ENCODE measurements at regions not wholly inside any gene's neighbourhood (a gene's known extent, or its start where the extent isn't known, plus 50 kb on each side); places are given as distances from the start of the nearest gene placed in this dataset.

- Histone ChIP-seq H3K4me1 (no peaks in the 10 kb centered on the region), H3K27me3 (no peaks in the 10 kb centered on the region), H3K27ac (no peak overlapping the region), H3K4me3 (no peak overlapping the region), H3K36me3 (ENCODE audit: low read depth, missing control alignments) (no peaks in the 10 kb centered on the region), H3K9me3 (no peaks in the 10 kb centered on the region)
- intact Hi-C loops (cut with DNase I; ENCODE audit: low total_unique reads) = no loop called here
- 53 to 63% methylated on average over 1 of the region's 1 CpG for WGBS, 2 donors
- DNase-seq = no peak
- TF ChIP-seq POLR2A (IDR thresholded peaks at IDR 0.05) (no peak), CTCF (IDR thresholded peaks at IDR 0.05) (no peak)
Observed at GRCh38 chr1:221059506-221059905, 180.3 kb downstream of the HLX start.

GRCh38 chr1:221063651-221064050 lies 184.4 kb downstream of the HLX start:
- no peak for TF ChIP-seq POLR2A (IDR thresholded peaks at IDR 0.05)
- TF ChIP-seq CTCF (IDR thresholded peaks at IDR 0.05) = no peak
- no peak overlapping the region for H3K27ac ChIP-seq
- no peaks in the 10 kb centered on the region for H3K27me3 ChIP-seq
- H3K36me3 ChIP-seq (ENCODE audit: low read depth, missing control alignments) = no peaks in the 10 kb centered on the region
- H3K4me1 ChIP-seq = no peaks in the 10 kb centered on the region
- no peak overlapping the region for H3K4me3 ChIP-seq
- no peak for DNase-seq
- no peaks in the 10 kb centered on the region for H3K9me3 ChIP-seq
- intact Hi-C loops (cut with DNase I; ENCODE audit: low total_unique reads) = no loop called here

- H3K27ac ChIP-seq = no peak overlapping the region
- TF ChIP-seq CTCF (IDR thresholded peaks at IDR 0.05) (no peak), POLR2A (IDR thresholded peaks at IDR 0.05) (no peak)
- intact Hi-C loops (cut with DNase I; ENCODE audit: low total_unique reads) = no loop called here
- no peaks in the 10 kb centered on the region for H3K36me3 ChIP-seq (ENCODE audit: low read depth, missing control alignments)
- H3K4me1 ChIP-seq = no peaks in the 10 kb centered on the region
- no peaks in the 10 kb centered on the region for H3K9me3 ChIP-seq
- 87 to 88% methylated on average over 5 of the region's 5 CpGs for WGBS, 2 donors
- H3K4me3 ChIP-seq = no peak overlapping the region
- DNase-seq = no peak
- no peaks in the 10 kb centered on the region for H3K27me3 ChIP-seq
Observed at GRCh38 chr1:221066351-221067001, 187.2 kb downstream of the HLX start.

- no peak for DNase-seq
- TF ChIP-seq POLR2A (IDR thresholded peaks at IDR 0.05) (no peak), CTCF (IDR thresholded peaks at IDR 0.05) (no peak)
Observed at GRCh38 chr1:221067721-221068120, 188.5 kb downstream of the HLX start.

GRCh38 chr1:221069178-221069903 lies 190.1 kb downstream of the HLX start:
- no peak overlapping the region for H3K27ac ChIP-seq
- no peaks in the 10 kb centered on the region for H3K36me3 ChIP-seq (ENCODE audit: low read depth, missing control alignments)
- TF ChIP-seq CTCF (IDR thresholded peaks at IDR 0.05) (no peak), POLR2A (IDR thresholded peaks at IDR 0.05) (no peak)
- WGBS, 2 donors = 84 to 85% methylated on average over 5 of the region's 5 CpGs
- no peaks in the 10 kb centered on the region for H3K27me3 ChIP-seq
- H3K4me1 ChIP-seq = no peaks in the 10 kb centered on the region
- no peaks in the 10 kb centered on the region for H3K9me3 ChIP-seq
- intact Hi-C loops (cut with DNase I; ENCODE audit: low total_unique reads) = no loop called here
- DNase-seq = no peak
- no peak overlapping the region for H3K4me3 ChIP-seq

More at GRCh38 chr1:221067721-221068120, 188.5 kb downstream of the HLX start:
- H3K9me3 ChIP-seq = no peaks in the 10 kb centered on the region
- H3K4me3 ChIP-seq = no peak overlapping the region
- H3K27ac ChIP-seq = no peak overlapping the region
- no peaks in the 10 kb centered on the region for H3K27me3 ChIP-seq
- H3K4me1 ChIP-seq = no peaks in the 10 kb centered on the region
- 79 to 85% methylated on average over 2 of the region's 2 CpGs for WGBS, 2 donors
- no peaks in the 10 kb centered on the region for H3K36me3 ChIP-seq (ENCODE audit: low read depth, missing control alignments)
- intact Hi-C loops (cut with DNase I; ENCODE audit: low total_unique reads) = no loop called here

All from testis (tissue), 2 donors.